ENCODE measurements at regions not wholly inside any gene's neighbourhood (a gene's known extent, or its start where the extent isn't known, plus 50 kb on each side); places are given as distances from the start of the nearest gene placed in this dataset.

GRCh38 chr2:220653776-220654175 lies 918.3 kb downstream of the EPHA4 start:
- Histone ChIP-seq H2AFZ (ENCODE audit: low read depth, low read length) (no peak overlapping the region), H3K27me3 (ENCODE audit: insufficient read depth, low read length) (no peaks in the 10 kb centered on the region), H3K4me3 (ENCODE audit: insufficient read depth, low read depth, low read length) (no peak overlapping the region), H4K20me1 (ENCODE audit: insufficient read depth, low read length) (no peaks in the 10 kb centered on the region), H3K36me3 (ENCODE audit: insufficient read depth, low read length) (no peaks in the 10 kb centered on the region), H3K9ac (ENCODE audit: low read length) (no peak overlapping the region), H3K27ac (ENCODE audit: low read depth, low read length) (no peak overlapping the region), H3K9me3 (ENCODE audit: insufficient read depth, low read depth, low read length) (no peaks in the 10 kb centered on the region), H3K79me2 (ENCODE audit: insufficient read depth, low read length) (no peaks in the 10 kb centered on the region), H3K4me1 (ENCODE audit: insufficient read depth, low read length) (no peaks in the 10 kb centered on the region), H3K4me2 (ENCODE audit: low read length) (no peak overlapping the region)
- no peak for TF ChIP-seq CTCF (IDR thresholded peaks at IDR 0.05; ENCODE audit: insufficient read depth, low read depth, low read length)
- TF ChIP-seq EZH2 (IDR thresholded peaks at IDR 0.05; ENCODE audit: insufficient read depth, low read length): no peak
- H3K36me3 Mint-ChIP-seq (ENCODE audit: low read depth, unreplicated experiment): no peaks in the 10 kb centered on the region
- no peak for DNase-seq (ENCODE audit: low read depth)
- H3K9me3 Mint-ChIP-seq (ENCODE audit: unreplicated experiment): peaks cover 4% of the 10 kb centered on the region
- H3K4me1 Mint-ChIP-seq (ENCODE audit: low read depth, unreplicated experiment): no peaks in the 10 kb centered on the region
- peaks cover 18% of the 10 kb centered on the region for H3K27me3 Mint-ChIP-seq (ENCODE audit: low read depth, unreplicated experiment)
- no peak overlapping the region for H3K27ac Mint-ChIP-seq (ENCODE audit: unreplicated experiment)
- H3K4me3 Mint-ChIP-seq (ENCODE audit: unreplicated experiment): no peak overlapping the region
- no peak for FAIRE-seq

GRCh38 chr2:220654322-220654721 lies 917.8 kb downstream of the EPHA4 start:
- Mint-ChIP-seq H3K27me3 (ENCODE audit: low read depth, unreplicated experiment) (peaks cover 18% of the 10 kb centered on the region), H3K4me3 (ENCODE audit: unreplicated experiment) (no peak overlapping the region), H3K4me1 (ENCODE audit: low read depth, unreplicated experiment) (no peaks in the 10 kb centered on the region), H3K27ac (ENCODE audit: unreplicated experiment) (no peak overlapping the region), H3K36me3 (ENCODE audit: low read depth, unreplicated experiment) (no peaks in the 10 kb centered on the region), H3K9me3 (ENCODE audit: unreplicated experiment) (peaks cover 4% of the 10 kb centered on the region)
- Histone ChIP-seq H3K4me2 (ENCODE audit: low read length) (no peak overlapping the region), H3K79me2 (ENCODE audit: insufficient read depth, low read length) (no peaks in the 10 kb centered on the region), H3K36me3 (ENCODE audit: insufficient read depth, low read length) (no peaks in the 10 kb centered on the region), H3K9ac (ENCODE audit: low read length) (no peak overlapping the region), H2AFZ (ENCODE audit: low read depth, low read length) (no peak overlapping the region), H4K20me1 (ENCODE audit: insufficient read depth, low read length) (no peaks in the 10 kb centered on the region), H3K4me3 (ENCODE audit: insufficient read depth, low read depth, low read length) (no peak overlapping the region), H3K9me3 (ENCODE audit: insufficient read depth, low read depth, low read length) (no peaks in the 10 kb centered on the region), H3K27me3 (ENCODE audit: insufficient read depth, low read length) (no peaks in the 10 kb centered on the region), H3K4me1 (ENCODE audit: insufficient read depth, low read length) (no peaks in the 10 kb centered on the region), H3K27ac (ENCODE audit: low read depth, low read length) (no peak overlapping the region)
- no peak for FAIRE-seq
- no peak for DNase-seq (ENCODE audit: low read depth)
- TF ChIP-seq CTCF (IDR thresholded peaks at IDR 0.05; ENCODE audit: insufficient read depth, low read depth, low read length): no peak
- TF ChIP-seq EZH2 (IDR thresholded peaks at IDR 0.05; ENCODE audit: insufficient read depth, low read length): no peak

GRCh38 chr2:220660277-220661145 lies 911.6 kb downstream of the EPHA4 start:
- peaks cover 4% of the 10 kb centered on the region for H3K9me3 Mint-ChIP-seq (ENCODE audit: unreplicated experiment)
- Histone ChIP-seq H2AFZ (ENCODE audit: low read depth, low read length) (no peak overlapping the region), H3K4me1 (ENCODE audit: insufficient read depth, low read length) (no peaks in the 10 kb centered on the region), H4K20me1 (ENCODE audit: insufficient read depth, low read length) (no peaks in the 10 kb centered on the region), H3K9me3 (ENCODE audit: insufficient read depth, low read depth, low read length) (no peaks in the 10 kb centered on the region), H3K27me3 (ENCODE audit: insufficient read depth, low read length) (no peaks in the 10 kb centered on the region), H3K79me2 (ENCODE audit: insufficient read depth, low read length) (no peaks in the 10 kb centered on the region), H3K9ac (ENCODE audit: low read length) (no peak overlapping the region), H3K36me3 (ENCODE audit: insufficient read depth, low read length) (no peaks in the 10 kb centered on the region), H3K4me2 (ENCODE audit: low read length) (no peak overlapping the region), H3K4me3 (ENCODE audit: insufficient read depth, low read depth, low read length) (no peak overlapping the region), H3K27ac (ENCODE audit: low read depth, low read length) (no peak overlapping the region)
- no peak overlapping the region for H3K4me3 Mint-ChIP-seq (ENCODE audit: unreplicated experiment)
- DNase-seq (ENCODE audit: low read depth) (no peak), FAIRE-seq (no peak)
- H3K36me3 Mint-ChIP-seq (ENCODE audit: low read depth, unreplicated experiment): no peaks in the 10 kb centered on the region
- H3K27me3 Mint-ChIP-seq (ENCODE audit: low read depth, unreplicated experiment): peaks cover 5% of the 10 kb centered on the region
- H3K4me1 Mint-ChIP-seq (ENCODE audit: low read depth, unreplicated experiment): no peaks in the 10 kb centered on the region
- no peak for TF ChIP-seq CTCF (IDR thresholded peaks at IDR 0.05; ENCODE audit: insufficient read depth, low read depth, low read length)
- no peak for TF ChIP-seq EZH2 (IDR thresholded peaks at IDR 0.05; ENCODE audit: insufficient read depth, low read length)
- H3K27ac Mint-ChIP-seq (ENCODE audit: unreplicated experiment): no peak overlapping the region
